ENCODE measurements at regions not wholly inside any gene's neighbourhood (a gene's known extent, or its start where the extent isn't known, plus 50 kb on each side); places are given as distances from the start of the nearest gene placed in this dataset.

GRCh38 chr3:137924628-137925027 lies 85.3 kb upstream of the CLDN18 start:
- no peak for TF ChIP-seq CTCF (conservative IDR thresholded peaks at IDR 0.05; ENCODE audit: low read depth, low read length)
- Histone ChIP-seq H3K4me1 (ENCODE audit: low read depth, poor library complexity, severe bottlenecking) (no peaks in the 10 kb centered on the region), H3K36me3 (ENCODE audit: insufficient read depth) (no peaks in the 10 kb centered on the region), H3K4me2 (no peak overlapping the region), H3K27me3 (ENCODE audit: insufficient read depth, low read depth) (no peaks in the 10 kb centered on the region), H3K4me3 (IDR thresholded peaks at IDR 0.05; ENCODE audit: insufficient read depth, low read depth, low read length) (no peak overlapping the region), H4K20me1 (ENCODE audit: insufficient read depth) (no peaks in the 10 kb centered on the region), H2AFZ (ENCODE audit: low read depth) (no peak overlapping the region), H3K27ac (no peak overlapping the region), H3K9ac (no peak overlapping the region), H3K79me2 (ENCODE audit: insufficient read depth, low read depth) (no peaks in the 10 kb centered on the region)

- Histone ChIP-seq H3K4me2 (no peak overlapping the region), H3K79me2 (ENCODE audit: insufficient read depth, low read depth) (no peaks in the 10 kb centered on the region), H3K4me1 (ENCODE audit: low read depth, poor library complexity, severe bottlenecking) (no peaks in the 10 kb centered on the region), H4K20me1 (ENCODE audit: insufficient read depth) (no peaks in the 10 kb centered on the region), H3K27me3 (ENCODE audit: insufficient read depth, low read depth) (no peaks in the 10 kb centered on the region), H3K36me3 (ENCODE audit: insufficient read depth) (no peaks in the 10 kb centered on the region), H3K9ac (no peak overlapping the region), H3K27ac (no peak overlapping the region), H3K4me3 (IDR thresholded peaks at IDR 0.05; ENCODE audit: insufficient read depth, low read depth, low read length) (no peak overlapping the region), H2AFZ (ENCODE audit: low read depth) (no peak overlapping the region)
- no peak for TF ChIP-seq CTCF (conservative IDR thresholded peaks at IDR 0.05; ENCODE audit: low read depth, low read length)
Observed at GRCh38 chr3:137925080-137925479, 84.9 kb upstream of the CLDN18 start.

GRCh38 chr3:137926991-137927390 lies 83.0 kb upstream of the CLDN18 start:
- Histone ChIP-seq H3K79me2 (ENCODE audit: insufficient read depth, low read depth) (no peaks in the 10 kb centered on the region), H3K4me1 (ENCODE audit: low read depth, poor library complexity, severe bottlenecking) (no peaks in the 10 kb centered on the region), H2AFZ (ENCODE audit: low read depth) (no peak overlapping the region), H3K27me3 (ENCODE audit: insufficient read depth, low read depth) (no peaks in the 10 kb centered on the region), H3K9ac (no peak overlapping the region), H3K4me3 (IDR thresholded peaks at IDR 0.05; ENCODE audit: insufficient read depth, low read depth, low read length) (no peak overlapping the region), H4K20me1 (ENCODE audit: insufficient read depth) (no peaks in the 10 kb centered on the region), H3K27ac (no peak overlapping the region), H3K36me3 (ENCODE audit: insufficient read depth) (no peaks in the 10 kb centered on the region), H3K4me2 (no peak overlapping the region)
- TF ChIP-seq CTCF (conservative IDR thresholded peaks at IDR 0.05; ENCODE audit: low read depth, low read length), result no peak

GRCh38 chr3:137930976-137931375 lies 79.0 kb upstream of the CLDN18 start:
- no peak overlapping the region for H3K27ac ChIP-seq
- H3K4me1 ChIP-seq (ENCODE audit: low read depth, poor library complexity, severe bottlenecking), result no peaks in the 10 kb centered on the region
- no peaks in the 10 kb centered on the region for H4K20me1 ChIP-seq (ENCODE audit: insufficient read depth)
- H2AFZ ChIP-seq (ENCODE audit: low read depth), result no peak overlapping the region
- H3K36me3 ChIP-seq (ENCODE audit: insufficient read depth), result no peaks in the 10 kb centered on the region
- no peak overlapping the region for H3K4me2 ChIP-seq
- no peak overlapping the region for H3K9ac ChIP-seq
- TF ChIP-seq CTCF (conservative IDR thresholded peaks at IDR 0.05; ENCODE audit: low read depth, low read length), result no peak
- H3K4me3 ChIP-seq (IDR thresholded peaks at IDR 0.05; ENCODE audit: insufficient read depth, low read depth, low read length), result no peak overlapping the region
- no peaks in the 10 kb centered on the region for H3K79me2 ChIP-seq (ENCODE audit: insufficient read depth, low read depth)
- H3K27me3 ChIP-seq (ENCODE audit: insufficient read depth, low read depth), result no peaks in the 10 kb centered on the region

GRCh38 chr3:137938876-137939275 lies 71.1 kb upstream of the CLDN18 start:
- Histone ChIP-seq H2AFZ (ENCODE audit: low read depth) (no peak overlapping the region), H3K4me2 (no peak overlapping the region), H3K4me3 (IDR thresholded peaks at IDR 0.05; ENCODE audit: insufficient read depth, low read depth, low read length) (no peak overlapping the region), H3K9ac (no peak overlapping the region), H3K27me3 (ENCODE audit: insufficient read depth, low read depth) (no peaks in the 10 kb centered on the region), H4K20me1 (ENCODE audit: insufficient read depth) (no peaks in the 10 kb centered on the region), H3K27ac (no peak overlapping the region), H3K4me1 (ENCODE audit: low read depth, poor library complexity, severe bottlenecking) (no peaks in the 10 kb centered on the region), H3K79me2 (ENCODE audit: insufficient read depth, low read depth) (no peaks in the 10 kb centered on the region), H3K36me3 (ENCODE audit: insufficient read depth) (no peaks in the 10 kb centered on the region)
- no peak for TF ChIP-seq CTCF (conservative IDR thresholded peaks at IDR 0.05; ENCODE audit: low read depth, low read length)
